ENCODE measurements at regions not wholly inside any gene's neighbourhood (a gene's known extent, or its start where the extent isn't known, plus 50 kb on each side); places are given as distances from the start of the nearest gene placed in this dataset.

DNA sequence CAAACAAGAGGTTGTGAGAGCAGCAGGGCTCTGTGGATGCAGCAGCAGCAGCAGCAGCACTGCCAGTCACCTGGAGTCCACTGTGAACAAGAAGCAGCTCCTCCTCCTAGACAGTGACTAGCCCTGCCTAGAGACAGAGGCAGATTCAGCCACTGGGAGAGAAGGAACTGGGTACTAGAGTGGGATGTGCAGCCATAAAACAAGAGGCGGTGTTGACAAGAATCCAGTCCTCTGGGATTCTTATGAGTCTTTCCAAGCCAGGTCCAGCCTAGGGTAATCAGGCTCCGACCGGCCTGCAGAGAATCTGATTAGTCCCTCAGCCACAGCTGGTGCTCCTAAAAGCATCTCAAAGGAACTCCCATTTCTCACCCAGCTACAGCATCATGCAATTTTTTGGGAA lies 83.9 kb upstream of the USP47 start:
- TF ChIP-seq, protein P1, sequence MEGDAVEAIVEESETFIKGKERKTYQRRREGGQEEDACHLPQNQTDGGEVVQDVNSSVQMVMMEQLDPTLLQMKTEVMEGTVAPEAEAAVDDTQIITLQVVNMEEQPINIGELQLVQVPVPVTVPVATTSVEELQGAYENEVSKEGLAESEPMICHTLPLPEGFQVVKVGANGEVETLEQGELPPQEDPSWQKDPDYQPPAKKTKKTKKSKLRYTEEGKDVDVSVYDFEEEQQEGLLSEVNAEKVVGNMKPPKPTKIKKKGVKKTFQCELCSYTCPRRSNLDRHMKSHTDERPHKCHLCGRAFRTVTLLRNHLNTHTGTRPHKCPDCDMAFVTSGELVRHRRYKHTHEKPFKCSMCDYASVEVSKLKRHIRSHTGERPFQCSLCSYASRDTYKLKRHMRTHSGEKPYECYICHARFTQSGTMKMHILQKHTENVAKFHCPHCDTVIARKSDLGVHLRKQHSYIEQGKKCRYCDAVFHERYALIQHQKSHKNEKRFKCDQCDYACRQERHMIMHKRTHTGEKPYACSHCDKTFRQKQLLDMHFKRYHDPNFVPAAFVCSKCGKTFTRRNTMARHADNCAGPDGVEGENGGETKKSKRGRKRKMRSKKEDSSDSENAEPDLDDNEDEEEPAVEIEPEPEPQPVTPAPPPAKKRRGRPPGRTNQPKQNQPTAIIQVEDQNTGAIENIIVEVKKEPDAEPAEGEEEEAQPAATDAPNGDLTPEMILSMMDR (IDR thresholded peaks at IDR 0.05; ENCODE audit: poor library complexity) = no peak
- no peak for TF ChIP-seq EZH2 (IDR thresholded peaks at IDR 0.05; ENCODE audit: borderline replicate concordance)

Measured in hepatocyte (in vitro differentiated cells).